Thyroid gland (tissue), 4 donors: ENCODE measurements at regions not wholly inside any gene's neighbourhood (a gene's known extent, or its start where the extent isn't known, plus 50 kb on each side); places are given as distances from the start of the nearest gene placed in this dataset.

Experiments used
- CTCF ChIP-seq, 6 experiments: fragments of 200-600 bp in 3 of 6; fragments of 450-650 bp in 3 of 6; sonication (generic) in 3 of 6; IDR thresholded peaks; one replicate each; pipeline ENCODE4 v1.5.1; 2016 to 2019; ENCODE audit warnings: antibody characterized with exemption in 6 of 6, mild to moderate bottlenecking in 2 of 6, inconsistent platforms in 1 of 6, moderate library complexity in 1 of 6
- POLR2A ChIP-seq, 2 donors: fragments of 450-650 bp; IDR thresholded peaks; one replicate each; pipeline ENCODE4 v1.6.1; 2017; ENCODE audit warnings: antibody characterized with exemption in 2 of 2, mild to moderate bottlenecking in 2 of 2, moderate library complexity in 1 of 2

- TF ChIP-seq CTCF (IDR thresholded peaks at IDR 0.05) = no peak
- no peak for TF ChIP-seq POLR2A (IDR thresholded peaks at IDR 0.05)
Observed at GRCh38 chr3:31137718-31138465, 243.4 kb upstream of the GADL1 start.
